OCI-M2 (cell line): ENCODE measurements at regions not wholly inside any gene's neighbourhood (a gene's known extent, or its start where the extent isn't known, plus 50 kb on each side); places are given as distances from the start of the nearest gene placed in this dataset.
"Not testable (repeated sequence)": the region's sequence is repeated elsewhere in the genome, so short reads cannot be mapped to it uniquely, and the experiment has no call there.

Experiments used
- DNase-seq: peaks from one replicate; lab custom pipeline; 2025; ENCODE audit not compliant: unreplicated experiment; lab: John Stamatoyannopoulos, UW

- DNase-seq, result no peak
These were observed 87.0 kb upstream of the CCL21 start for GRCh38 chr9:34796924-34797323.

- no peak for DNase-seq
These were observed 83.5 kb upstream of the CCL21 start for GRCh38 chr9:34793428-34793827.

- no peak for DNase-seq
These were observed 74.1 kb upstream of the CCL21 start for GRCh38 chr9:34783951-34784487.

- no peak for DNase-seq
These were observed 72.4 kb upstream of the CCL21 start for GRCh38 chr9:34782372-34782771.

- DNase-seq, result no peak
These were observed 67.7 kb upstream of the CCL21 start for GRCh38 chr9:34777666-34778065.

GRCh38 chr9:34773955-34774354 is 64.0 kb upstream of the CCL21 start:
- no peak for DNase-seq

- no peak for DNase-seq
These were observed 63.5 kb upstream of the CCL21 start for GRCh38 chr9:34773306-34773910.

GRCh38 chr9:34771007-34771406 is 61.1 kb upstream of the CCL21 start:
- DNase-seq, result no peak

- not testable (repeated sequence) for DNase-seq
These were observed 57.2 kb upstream of the CCL21 start for GRCh38 chr9:34767087-34767486.

- not testable (repeated sequence) for DNase-seq
These were observed 50.5 kb upstream of the CCL21 start for GRCh38 chr9:34760196-34761040.
